ENCODE measurements at regions not wholly inside any gene's neighbourhood (a gene's known extent, or its start where the extent isn't known, plus 50 kb on each side); places are given as distances from the start of the nearest gene placed in this dataset.

DNA sequence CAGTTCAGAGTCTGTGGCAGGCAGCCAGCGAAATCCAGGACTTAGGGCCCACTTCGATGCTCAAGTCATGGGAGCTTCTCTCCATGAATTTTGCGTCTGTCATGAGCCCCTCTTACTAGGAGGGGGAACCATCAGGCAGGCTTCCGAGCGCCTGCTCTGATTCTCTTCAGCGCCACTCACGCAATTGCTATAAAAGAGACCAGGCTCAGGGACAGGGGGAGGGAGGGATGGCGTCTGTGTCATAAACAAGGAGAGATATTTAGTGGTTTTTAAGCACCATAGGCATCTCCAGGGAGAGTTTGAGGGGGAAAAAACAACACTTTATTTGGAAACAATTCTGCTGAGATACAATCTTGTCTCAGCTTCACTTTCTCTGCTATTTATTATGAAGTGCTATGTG lies 60.6 kb downstream of the NAV1 start:
- TF ChIP-seq POLR2A (IDR thresholded peaks at IDR 0.05): no peak
- TF ChIP-seq, protein P1, sequence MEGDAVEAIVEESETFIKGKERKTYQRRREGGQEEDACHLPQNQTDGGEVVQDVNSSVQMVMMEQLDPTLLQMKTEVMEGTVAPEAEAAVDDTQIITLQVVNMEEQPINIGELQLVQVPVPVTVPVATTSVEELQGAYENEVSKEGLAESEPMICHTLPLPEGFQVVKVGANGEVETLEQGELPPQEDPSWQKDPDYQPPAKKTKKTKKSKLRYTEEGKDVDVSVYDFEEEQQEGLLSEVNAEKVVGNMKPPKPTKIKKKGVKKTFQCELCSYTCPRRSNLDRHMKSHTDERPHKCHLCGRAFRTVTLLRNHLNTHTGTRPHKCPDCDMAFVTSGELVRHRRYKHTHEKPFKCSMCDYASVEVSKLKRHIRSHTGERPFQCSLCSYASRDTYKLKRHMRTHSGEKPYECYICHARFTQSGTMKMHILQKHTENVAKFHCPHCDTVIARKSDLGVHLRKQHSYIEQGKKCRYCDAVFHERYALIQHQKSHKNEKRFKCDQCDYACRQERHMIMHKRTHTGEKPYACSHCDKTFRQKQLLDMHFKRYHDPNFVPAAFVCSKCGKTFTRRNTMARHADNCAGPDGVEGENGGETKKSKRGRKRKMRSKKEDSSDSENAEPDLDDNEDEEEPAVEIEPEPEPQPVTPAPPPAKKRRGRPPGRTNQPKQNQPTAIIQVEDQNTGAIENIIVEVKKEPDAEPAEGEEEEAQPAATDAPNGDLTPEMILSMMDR (IDR thresholded peaks at IDR 0.05): no peak

Data from thyroid gland (tissue), 4 donors.